H1 (cell line): ENCODE measurements at regions not wholly inside any gene's neighbourhood (a gene's known extent, or its start where the extent isn't known, plus 50 kb on each side); places are given as distances from the start of the nearest gene placed in this dataset.

Experiments
- CTCF ChIA-PET: fragments of 300-600 bp; sonication (Branson Sonifier 250); formaldehyde crosslinking; loops from one replicate; lab custom pipeline; 2021; ENCODE audit not compliant: partially characterized antibody; lab: Charles Lee
- POLR2A ChIA-PET: fragments of 300-600 bp; sonication (Branson Sonifier 250); formaldehyde crosslinking; loops from one replicate; lab custom pipeline; 2021; ENCODE audit warnings: inconsistent platforms; ENCODE audit not compliant: partially characterized antibody; lab: Charles Lee
- DNase-seq, 2 experiments: peaks; one replicate each; pipeline versions ENCODE4 v3.0.0 to v3.0.0-alpha.2; 2010 to 2022; ENCODE audit warnings: low spot score in 2 of 2, low read depth in 1 of 2, mixed read lengths in 1 of 2
- FAIRE-seq: peaks from 2 replicates; lab custom pipeline; 2011; peaks lifted over from hg19 to GRCh38; lab: Jason Lieb, UNC
- H2AFZ ChIP-seq: 2 replicates; pipeline ENCODE4 v1.8.1; 2012; ENCODE audit warnings: low read length, inconsistent platforms
- H2AK5ac ChIP-seq: 2 replicates; pipeline ENCODE4 v1.6.1; 2013; ENCODE audit warnings: low read depth, low read length
- H2BK120ac ChIP-seq: replicated peaks from 2 replicates; pipeline ENCODE3; 2013; ENCODE audit warnings: low read depth, low read length, inconsistent platforms
- H2BK12ac ChIP-seq: 2 replicates; pipeline ENCODE4 v1.6.1; 2013; ENCODE audit warnings: low read depth, low read length
- H2BK15ac ChIP-seq: 2 replicates; pipeline ENCODE4 v1.6.1; 2013; ENCODE audit warnings: low read length
- H2BK20ac ChIP-seq: 2 replicates; pipeline ENCODE4 v1.6.1; 2013; ENCODE audit warnings: low read length
- H2BK5ac ChIP-seq: 2 replicates; pipeline ENCODE4 v1.6.1; 2013; ENCODE audit warnings: low read depth, low read length
- H3K14ac ChIP-seq: 2 replicates; pipeline ENCODE4 v1.6.1; 2013; ENCODE audit warnings: inconsistent platforms; ENCODE audit not compliant: insufficient read length
- H3K18ac ChIP-seq: 2 replicates; pipeline ENCODE4 v1.6.1; 2013; ENCODE audit warnings: low read length; ENCODE audit errors: extremely low read depth
- H3K23ac ChIP-seq: 2 replicates; pipeline ENCODE4 v1.6.1; 2013; ENCODE audit warnings: inconsistent platforms; ENCODE audit not compliant: insufficient read length
- H3K23me2 ChIP-seq: 2 replicates; pipeline ENCODE4 v1.6.1; 2013; ENCODE audit warnings: low read depth, low read length
- H3K27ac ChIP-seq: 2 replicates; pipeline ENCODE4 v1.6.1; 2011; ENCODE audit warnings: low read depth, low read length, inconsistent platforms
- H3K27me3 ChIP-seq, 4 experiments: replicated peaks in 1 of 4; 1 replicate in 1 of 4; 2 replicates in 3 of 4; pipeline versions ENCODE4 v1.6.1 to v1.8.1; 2011 to 2013; ENCODE audit warnings: low read length in 3 of 4, mild to moderate bottlenecking in 3 of 4, inconsistent platforms in 2 of 4, mixed read lengths in 2 of 4, moderate library complexity in 1 of 4; ENCODE audit not compliant: control insufficient read depth in 3 of 4, insufficient read depth in 3 of 4; ENCODE audit errors: extremely low read depth in 1 of 4
- H3K36me3 ChIP-seq, 4 experiments: 2 replicates each; pipeline versions ENCODE4 v1.6.1 to v1.8.1; 2011 to 2013; ENCODE audit warnings: mild to moderate bottlenecking in 4 of 4, low read length in 3 of 4, moderate library complexity in 2 of 4, control low read depth in 1 of 4, inconsistent platforms in 1 of 4; ENCODE audit not compliant: insufficient read depth in 4 of 4, control insufficient read depth in 2 of 4
- H3K4ac ChIP-seq: replicated peaks from 2 replicates; pipeline ENCODE3; 2013; ENCODE audit warnings: low read length, low read depth, mixed read lengths, inconsistent platforms; ENCODE audit not compliant: insufficient read length
- H3K4me1 ChIP-seq, 4 experiments: replicated peaks in 1 of 4; 1 replicate in 1 of 4; 2 replicates in 3 of 4; pipeline versions ENCODE4 v1.6.1 to v1.8.1; 2011 to 2013; ENCODE audit warnings: low read length in 3 of 4, inconsistent platforms in 2 of 4, mixed read lengths in 1 of 4; ENCODE audit not compliant: insufficient read depth in 4 of 4, control insufficient read depth in 3 of 4
- H3K4me2 ChIP-seq, 2 experiments: 2 replicates each; pipeline versions ENCODE4 v1.6.1 to v1.8.1; 2011 to 2013; ENCODE audit warnings: low read depth in 2 of 2, low read length in 2 of 2, control low read depth in 1 of 2, inconsistent platforms in 1 of 2, mild to moderate bottlenecking in 1 of 2; ENCODE audit not compliant: insufficient read depth in 1 of 2
- H3K4me3 ChIP-seq, 4 experiments: fragments of 200-600, 300-600 bp in 1 of 4; sonication (generic), shearing (Covaris generic), sonication (Bioruptor Twin) in 1 of 4; 2 replicates each; pipeline versions ENCODE4 v1.5.1 to v1.8.1; 2011 to 2016; ENCODE audit warnings: low read length in 4 of 4, low read depth in 3 of 4, control low read depth in 2 of 4, inconsistent platforms in 2 of 4, mild to moderate bottlenecking in 2 of 4, mixed read lengths in 1 of 4, moderate library complexity in 1 of 4; ENCODE audit not compliant: insufficient read depth in 2 of 4; ENCODE audit errors: extremely low read depth in 1 of 4
- H3K56ac ChIP-seq: replicated peaks from 2 replicates; pipeline ENCODE3; 2013; ENCODE audit warnings: low read depth, mild to moderate bottlenecking, mixed read lengths, low read length, inconsistent platforms; ENCODE audit not compliant: insufficient read length
- H3K79me1 ChIP-seq: 2 replicates; pipeline ENCODE4 v1.6.1; 2013; ENCODE audit warnings: low read depth, low read length, control low read depth
- H3K79me2 ChIP-seq, 2 experiments: 2 replicates each; pipeline versions ENCODE4 v1.6.1 to v1.8.1; 2012 to 2013; ENCODE audit warnings: low read length in 2 of 2, mild to moderate bottlenecking in 2 of 2, inconsistent platforms in 1 of 2; ENCODE audit not compliant: insufficient read depth in 2 of 2, control insufficient read depth in 1 of 2
- H3K9ac ChIP-seq, 4 experiments: replicated peaks in 1 of 4; 1 replicate in 1 of 4; 2 replicates in 3 of 4; pipeline versions ENCODE4 v1.6.1 to v1.8.1; 2011 to 2013; ENCODE audit warnings: low read depth in 3 of 4, low read length in 3 of 4, control low read depth in 2 of 4, mild to moderate bottlenecking in 2 of 4, moderate library complexity in 2 of 4, inconsistent platforms in 1 of 4; ENCODE audit errors: extremely low read depth in 1 of 4
- H3K9me3 ChIP-seq, 2 experiments: 2 replicates each; pipeline versions ENCODE4 v1.6.1 to v1.8.1; 2012 to 2013; ENCODE audit warnings: mild to moderate bottlenecking in 2 of 2, moderate library complexity in 2 of 2, control low read depth in 1 of 2, inconsistent platforms in 1 of 2, low read depth in 1 of 2, low read length in 1 of 2, mixed read lengths in 1 of 2; ENCODE audit not compliant: insufficient read depth in 2 of 2
- H4K20me1 ChIP-seq, 2 experiments: replicated peaks in 1 of 2; 2 replicates each; pipeline versions ENCODE3 to v1.8.1; 2011 to 2013; ENCODE audit warnings: inconsistent platforms in 2 of 2, low read length in 2 of 2, mild to moderate bottlenecking in 1 of 2; ENCODE audit not compliant: insufficient read depth in 2 of 2, control insufficient read depth in 1 of 2
- H4K5ac ChIP-seq: 2 replicates; pipeline ENCODE4 v1.6.1; 2013; ENCODE audit warnings: low read length, low read depth, mixed read lengths, inconsistent platforms; ENCODE audit not compliant: insufficient read length
- H4K8ac ChIP-seq: 2 replicates; pipeline ENCODE4 v1.8.0; 2013; ENCODE audit warnings: mild to moderate bottlenecking, moderate library complexity, low read length, inconsistent platforms; ENCODE audit not compliant: insufficient read depth; ENCODE audit errors: extremely low read depth
- H4K91ac ChIP-seq: replicated peaks from 2 replicates; pipeline ENCODE3; 2013; ENCODE audit warnings: low read length, mixed read lengths, inconsistent platforms; ENCODE audit not compliant: insufficient read length
- EZH2 ChIP-seq: fragments of 200-600 bp; sonication (generic); IDR thresholded peaks from 2 replicates; pipeline ENCODE4 v1.7.1; 2012; ENCODE audit warnings: low read depth, mild to moderate bottlenecking, moderate library complexity, low read length, inconsistent platforms; ENCODE audit not compliant: severe bottlenecking
- HDAC2 ChIP-seq, 2 experiments: fragments of 300-600 bp in 1 of 2; sonication (generic) in 1 of 2; IDR thresholded peaks; 2 replicates each; pipeline ENCODE4 v1.6.1; 2011 to 2012; ENCODE audit warnings: low read depth in 2 of 2, low read length in 2 of 2, mild to moderate bottlenecking in 2 of 2, moderate library complexity in 2 of 2, borderline replicate concordance in 1 of 2, inconsistent platforms in 1 of 2
- JUND ChIP-seq: IDR thresholded peaks from 2 replicates; pipeline ENCODE4 v1.6.1; 2011; ENCODE audit warnings: mild to moderate bottlenecking, improper control_type of control experiment, low read length
- KDM4A ChIP-seq: IDR thresholded peaks from one replicate; pipeline ENCODE4 v1.7.1; 2012; ENCODE audit warnings: low read depth, mild to moderate bottlenecking, moderate library complexity, low read length, inconsistent platforms; ENCODE audit not compliant: severe bottlenecking
- KDM5A ChIP-seq: fragments of 200-600 bp; IDR thresholded peaks from 2 replicates; pipeline ENCODE4 v1.7.1; 2012; ENCODE audit warnings: mild to moderate bottlenecking, low read length, inconsistent platforms, mixed read lengths
- NANOG ChIP-seq: IDR thresholded peaks from 2 replicates; pipeline ENCODE4 v1.6.1; 2011; ENCODE audit warnings: low read length, low read depth, mild to moderate bottlenecking, inconsistent platforms; ENCODE audit not compliant: insufficient read depth, poor library complexity, severe bottlenecking
- POU5F1 ChIP-seq: IDR thresholded peaks from 2 replicates; pipeline ENCODE4 v1.6.1; 2011; ENCODE audit warnings: low read depth, mild to moderate bottlenecking, low read length, moderate library complexity
- RXRA ChIP-seq: IDR thresholded peaks from 2 replicates; pipeline ENCODE4 v1.6.1; 2011; ENCODE audit warnings: low read depth, mild to moderate bottlenecking, low read length, moderate library complexity; ENCODE audit not compliant: insufficient read depth
- SIN3A ChIP-seq, 2 experiments: IDR thresholded peaks in 1 of 2; conservative IDR thresholded peaks in 1 of 2; 2 replicates each; pipeline ENCODE4 v1.6.1; 2011 to 2012; ENCODE audit warnings: low read length in 2 of 2, improper control_type of control experiment in 1 of 2, low read depth in 1 of 2, mild to moderate bottlenecking in 1 of 2
- SP2 ChIP-seq: IDR thresholded peaks from 2 replicates; pipeline ENCODE4 v1.6.1; 2012; ENCODE audit warnings: mild to moderate bottlenecking, low read length, inconsistent platforms
- SRF ChIP-seq: IDR thresholded peaks from 2 replicates; pipeline ENCODE4 v1.6.1; 2011; ENCODE audit warnings: mild to moderate bottlenecking, low read depth, low read length, moderate library complexity
- YY1 ChIP-seq: IDR thresholded peaks from 2 replicates; pipeline ENCODE4 v1.6.1; 2011; ENCODE audit warnings: low read depth, mild to moderate bottlenecking, low read length
- ZNF274 ChIP-seq: IDR thresholded peaks from 2 replicates; pipeline ENCODE4 v1.7.0; 2012; ENCODE audit warnings: low read length, borderline replicate concordance; ENCODE audit errors: extremely low read depth
- WGBS, 2 experiments: shearing (Covaris generic) in 1 of 2; methylation state at CpG; one replicate each; pipeline versions ENCODE4 v1.1.6 to v1.1.7; 2013 to 2015; ENCODE audit warnings: low lambda C conversion rate in 2 of 2, mixed read lengths in 2 of 2, inconsistent platforms in 1 of 2, low coverage in 1 of 2, missing lambda C conversion rate in 1 of 2; ENCODE audit not compliant: insufficient replicate concordance in 2 of 2, insufficient coverage in 1 of 2, insufficient read length in 1 of 2; ENCODE audit errors: extremely low coverage in 1 of 2, missing lambda C conversion rate in 1 of 2; 5-methylcytosine and 5-hydroxymethylcytosine counted together
- TF ChIP-seq, protein P1 (sequence below): IDR thresholded peaks from 2 replicates; pipeline ENCODE4 v1.6.1; 2011; ENCODE audit warnings: low read depth, mild to moderate bottlenecking, low read length; ENCODE audit not compliant: insufficient read depth

DNA sequence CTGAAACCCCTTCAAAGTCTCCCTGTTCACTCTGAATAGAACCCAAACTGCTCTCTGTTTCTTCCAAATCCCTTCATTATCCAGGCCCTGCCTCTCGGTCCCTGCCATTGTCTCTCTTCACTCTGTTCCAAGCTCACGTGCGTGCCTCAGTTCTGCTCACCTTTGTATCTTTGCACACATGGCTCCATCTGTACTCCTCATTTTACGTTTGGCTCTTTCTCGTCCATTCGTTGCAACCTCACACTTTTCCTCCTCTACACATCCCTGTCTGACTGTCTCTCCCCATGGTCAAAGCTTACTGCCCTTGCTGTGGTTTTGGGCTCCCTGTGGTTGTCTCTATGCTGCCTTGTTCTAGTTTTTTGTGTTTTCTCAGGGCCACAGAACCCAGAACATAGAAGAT, 1054.5 kb downstream of the BCL11B start:
- POLR2A ChIA-PET, result no interaction called here
- TF ChIP-seq KDM4A, result no peak
- TF ChIP-seq, protein P1, sequence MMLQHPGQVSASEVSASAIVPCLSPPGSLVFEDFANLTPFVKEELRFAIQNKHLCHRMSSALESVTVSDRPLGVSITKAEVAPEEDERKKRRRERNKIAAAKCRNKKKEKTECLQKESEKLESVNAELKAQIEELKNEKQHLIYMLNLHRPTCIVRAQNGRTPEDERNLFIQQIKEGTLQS, result no peak
- no peak for TF ChIP-seq SIN3A (conservative IDR thresholded peaks at IDR 0.05 in 1 of 2, IDR thresholded peaks at IDR 0.05 in 1 of 2; ENCODE audit: low read depth in 1 of 2, low read length in 2 of 2)
- no peak for TF ChIP-seq SP2
- no peak for TF ChIP-seq HDAC2 (IDR thresholded peaks at IDR 0.05; ENCODE audit: borderline replicate concordance in 1 of 2, low read depth in 2 of 2, low read length in 2 of 2)
- TF ChIP-seq NANOG, result no peak
- TF ChIP-seq KDM5A, result no peak
- no peak for TF ChIP-seq JUND
- no peak for TF ChIP-seq SRF
- no peak for TF ChIP-seq EZH2
- TF ChIP-seq RXRA, result no peak
- no peak for TF ChIP-seq ZNF274
- TF ChIP-seq POU5F1, result no peak
- TF ChIP-seq YY1, result no peak

More for the DNA sequence above, 1054.5 kb downstream of the BCL11B start:
- H3K9ac ChIP-seq, result no peak overlapping the region
- no peak for DNase-seq
- no peak overlapping the region for H3K56ac ChIP-seq
- CTCF ChIA-PET, result interaction anchor here (0.5 kb wide), 1 partner anchor 16 kb away, joined by 3 read pairs; no protein-coding TSS in a partner anchor
- H3K14ac ChIP-seq, result no peak overlapping the region
- no peak overlapping the region for H3K4ac ChIP-seq
- H3K18ac ChIP-seq, result no peak overlapping the region
- no peak overlapping the region for H4K5ac ChIP-seq
- H2BK15ac ChIP-seq, result no peak overlapping the region
- H3K27me3 ChIP-seq, result no peaks in the 10 kb centered on the region
- no peak overlapping the region for H2BK120ac ChIP-seq
- no peak overlapping the region for H4K8ac ChIP-seq
- no peaks in the 10 kb centered on the region for H3K36me3 ChIP-seq
- H3K9me3 ChIP-seq, result no peaks in the 10 kb centered on the region
- no peak overlapping the region for H3K4me2 ChIP-seq
- no peak overlapping the region for H2BK20ac ChIP-seq
- no peaks in the 10 kb centered on the region for H4K20me1 ChIP-seq
- WGBS, 2 experiments, result 95% methylated on average over 6 of the region's 6 CpGs; no CpG with 5 or more reads in 1 of the 2 experiments
- H2AFZ ChIP-seq, result no peak overlapping the region
- H2BK12ac ChIP-seq, result no peak overlapping the region
- FAIRE-seq, result no peak
- no peak overlapping the region for H4K91ac ChIP-seq
- no peak overlapping the region for H3K27ac ChIP-seq
- no peak overlapping the region for H3K4me3 ChIP-seq
- H3K79me1 ChIP-seq, result no peaks in the 10 kb centered on the region
- H3K23me2 ChIP-seq, result no peaks in the 10 kb centered on the region
- H2BK5ac ChIP-seq, result no peak overlapping the region
- no peaks in the 10 kb centered on the region; a peak in 1 of 7 replicates for H3K4me1 ChIP-seq
- H3K23ac ChIP-seq, result no peak overlapping the region
- no peak overlapping the region; the same call in 1 of the 2 replicates for H2AK5ac ChIP-seq
- no peaks in the 10 kb centered on the region for H3K79me2 ChIP-seq
